Ovary (tissue), 7 donors: ENCODE measurements at regions not wholly inside any gene's neighbourhood (a gene's known extent, or its start where the extent isn't known, plus 50 kb on each side); places are given as distances from the start of the nearest gene placed in this dataset.

Experiments
- DNase-seq, 5 donors: peaks; one replicate each; pipeline ENCODE4 v3.0.0-alpha.2; 2019 to 2020
- H3K27ac ChIP-seq, 2 donors: fragments of 200-600 bp; one replicate each; pipeline versions ENCODE4 v1.5.1 to v1.8.0; 2019 to 2022
- H3K27me3 ChIP-seq: fragments of 200-600 bp; one replicate; pipeline ENCODE4 v1.8.0; 2022
- H3K36me3 ChIP-seq: fragments of 200-600 bp; sonication (generic); one replicate; pipeline ENCODE4 v1.5.1; 2019
- H3K4me1 ChIP-seq: one replicate; pipeline ENCODE4 v1.8.1; 2013; ENCODE audit warnings: mild to moderate bottlenecking, moderate library complexity; ENCODE audit not compliant: insufficient read depth
- H3K4me3 ChIP-seq: fragments of 200-600 bp; sonication (generic); one replicate; pipeline ENCODE4 v1.5.1; 2017
- H3K9me3 ChIP-seq, 2 donors: fragments of 200-600 bp in 1 of 2; sonication (generic) in 1 of 2; one replicate each; pipeline versions ENCODE4 v1.5.1 to v1.8.1; 2013 to 2019; ENCODE audit warnings: mild to moderate bottlenecking in 1 of 2, moderate library complexity in 1 of 2
- EP300 ChIP-seq: sonication (generic); formaldehyde crosslinking; IDR thresholded peaks from one replicate; pipeline ENCODE4 v1.6.1; 2017; ENCODE audit warnings: antibody characterized with exemption
- POLR2A ChIP-seq: fragments of 450-650 bp; IDR thresholded peaks from one replicate; pipeline ENCODE4 v1.6.1; 2017; ENCODE audit warnings: antibody characterized with exemption, mild to moderate bottlenecking, moderate library complexity
- WGBS, 3 donors: extraction: QIAGEN DNeasy Blood & Tissue Kit in 1 of 3; methylation state at CpG; one replicate each; pipeline versions ENCODE4 v1.1.5 to v1.1.7; 2013 to 2017; 5-methylcytosine and 5-hydroxymethylcytosine counted together
- intact Hi-C, 4 donors: fragments of 100-400 bp; cut with DNase I; formaldehyde crosslinking; loops; one replicate each; pipeline versions ENCODE4 v1.11.0 to v1.15.1; 2022 to 2023
- TF ChIP-seq, protein P1 (sequence below), 3 donors: fragments of 450-650 bp in 2 of 3; fragments of 200-600 bp in 1 of 3; IDR thresholded peaks; one replicate each; pipeline versions ENCODE4 v1.5.1 to v1.8.0; 2016 to 2022; ENCODE audit warnings: antibody characterized with exemption in 3 of 3, mild to moderate bottlenecking in 1 of 3
- donor health status: DM: no; HTN: no; CAD: no; lungs with moderate emphysema.
- donor health status: DM: no; HTN: no; CAD: no.
- donor health status: Bipolar disorder and iron deficiency.
- donor health status: DM: no; HTN: no; CAD: no.
- donor health status: DM: yes; HTN: yes; CAD: no.

DNA sequence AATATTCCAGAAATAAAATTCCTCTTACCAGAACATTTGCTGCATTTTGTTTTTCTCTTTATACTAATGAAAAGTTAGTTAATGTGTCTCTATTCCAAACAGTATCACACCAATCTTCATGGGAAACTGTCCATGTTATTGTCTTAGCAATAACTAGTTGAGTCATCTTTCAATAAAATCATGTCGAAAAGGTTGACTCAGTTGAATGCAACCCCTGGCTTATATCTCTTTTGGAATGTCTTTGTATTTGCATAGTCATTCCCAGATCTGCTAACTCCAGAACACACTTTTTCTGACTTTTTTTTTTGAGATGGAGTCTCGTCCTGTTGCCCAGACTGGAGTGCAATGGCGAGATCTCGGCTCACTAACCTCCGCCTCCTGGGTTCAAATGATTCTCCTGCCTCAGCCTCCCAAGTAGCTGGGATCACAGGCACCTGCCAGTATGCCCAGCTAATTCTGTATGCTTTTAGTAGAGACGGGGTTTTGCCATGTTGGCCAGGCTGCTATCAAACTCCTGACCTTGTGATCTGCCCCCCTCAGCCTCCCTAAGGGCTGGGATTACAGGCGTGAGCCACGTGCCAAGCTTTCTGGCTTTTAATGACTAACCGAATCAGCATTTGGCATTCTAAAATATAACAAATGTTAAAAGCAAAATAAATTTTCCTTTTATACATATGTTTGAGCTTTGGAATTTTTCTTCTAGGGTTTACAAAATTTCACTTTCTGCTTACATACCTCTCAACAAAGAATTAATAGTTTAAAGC is 133.2 kb upstream of the GULP1 start:
- intact Hi-C loops = no loop called here
- Histone ChIP-seq H3K4me3 (no peak overlapping the region), H3K36me3 (no peaks in the 10 kb centered on the region), H3K27ac (no peak overlapping the region), H3K27me3 (no peaks in the 10 kb centered on the region), H3K4me1 (no peaks in the 10 kb centered on the region), H3K9me3 (no peaks in the 10 kb centered on the region)
- DNase-seq = no peak
- TF ChIP-seq, protein P1, sequence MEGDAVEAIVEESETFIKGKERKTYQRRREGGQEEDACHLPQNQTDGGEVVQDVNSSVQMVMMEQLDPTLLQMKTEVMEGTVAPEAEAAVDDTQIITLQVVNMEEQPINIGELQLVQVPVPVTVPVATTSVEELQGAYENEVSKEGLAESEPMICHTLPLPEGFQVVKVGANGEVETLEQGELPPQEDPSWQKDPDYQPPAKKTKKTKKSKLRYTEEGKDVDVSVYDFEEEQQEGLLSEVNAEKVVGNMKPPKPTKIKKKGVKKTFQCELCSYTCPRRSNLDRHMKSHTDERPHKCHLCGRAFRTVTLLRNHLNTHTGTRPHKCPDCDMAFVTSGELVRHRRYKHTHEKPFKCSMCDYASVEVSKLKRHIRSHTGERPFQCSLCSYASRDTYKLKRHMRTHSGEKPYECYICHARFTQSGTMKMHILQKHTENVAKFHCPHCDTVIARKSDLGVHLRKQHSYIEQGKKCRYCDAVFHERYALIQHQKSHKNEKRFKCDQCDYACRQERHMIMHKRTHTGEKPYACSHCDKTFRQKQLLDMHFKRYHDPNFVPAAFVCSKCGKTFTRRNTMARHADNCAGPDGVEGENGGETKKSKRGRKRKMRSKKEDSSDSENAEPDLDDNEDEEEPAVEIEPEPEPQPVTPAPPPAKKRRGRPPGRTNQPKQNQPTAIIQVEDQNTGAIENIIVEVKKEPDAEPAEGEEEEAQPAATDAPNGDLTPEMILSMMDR (IDR thresholded peaks at IDR 0.05) = no peak
- TF ChIP-seq POLR2A (no peak), EP300 (no peak)
- 44 to 55% (median 46%) methylated on average over 9 of the region's 9 CpGs for WGBS, 3 donors

DNA sequence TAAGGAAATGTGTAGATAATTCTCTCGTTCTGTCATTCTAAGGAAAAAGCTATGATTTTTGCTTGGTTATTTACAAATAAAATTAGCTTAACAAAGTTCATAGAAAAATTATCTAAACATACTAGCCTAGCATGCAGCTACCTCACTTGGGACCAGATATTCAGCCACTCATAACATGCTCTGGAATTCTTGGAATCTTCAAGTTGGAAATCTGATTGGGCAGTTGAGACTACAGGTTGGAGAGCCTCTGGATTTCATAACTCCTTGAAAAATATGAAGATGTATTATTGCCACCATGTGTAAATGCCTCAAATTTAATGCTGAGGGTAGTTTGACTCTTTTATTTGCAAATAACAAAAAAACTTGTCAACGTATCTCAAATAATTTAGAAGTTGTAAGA is 132.2 kb upstream of the GULP1 start:
- Histone ChIP-seq H3K4me1 (no peaks in the 10 kb centered on the region), H3K27me3 (no peaks in the 10 kb centered on the region), H3K9me3 (no peaks in the 10 kb centered on the region), H3K4me3 (no peak overlapping the region), H3K36me3 (no peaks in the 10 kb centered on the region), H3K27ac (no peak overlapping the region)
- DNase-seq = no peak
- 91 to 95% (median 94%) methylated on average over 2 of the region's 2 CpGs for WGBS, 3 donors
- no peak for TF ChIP-seq POLR2A
- TF ChIP-seq, protein P1 (IDR thresholded peaks at IDR 0.05) = no peak
- intact Hi-C loops = no loop called here

DNA sequence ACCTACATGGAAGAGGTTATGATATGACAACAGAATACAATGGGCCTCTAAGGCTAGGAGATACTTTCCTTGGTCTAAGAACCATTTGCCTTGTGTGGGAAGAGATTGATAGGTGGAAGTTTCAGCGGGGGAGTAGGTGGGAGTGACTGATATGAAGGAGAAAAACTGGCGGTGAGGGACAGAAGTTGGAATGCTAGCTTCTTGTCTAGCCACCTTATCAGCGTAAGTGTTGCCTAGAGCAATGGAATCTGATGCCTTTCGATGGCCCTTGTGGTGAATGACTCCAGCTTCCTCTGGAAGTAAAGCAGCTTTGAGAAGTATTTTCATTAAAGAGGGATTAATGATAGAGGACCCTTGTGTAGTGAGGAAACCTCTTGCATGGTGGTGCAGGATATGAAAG is 121.3 kb upstream of the GULP1 start:
- TF ChIP-seq EP300 (no peak), POLR2A (no peak)
- TF ChIP-seq, protein P1 (IDR thresholded peaks at IDR 0.05) = no peak
- no peaks in the 10 kb centered on the region for H3K4me1 ChIP-seq
- no peaks in the 10 kb centered on the region for H3K27me3 ChIP-seq
- no peak for DNase-seq
- no peaks in the 10 kb centered on the region for H3K36me3 ChIP-seq
- 81 to 89% (median 83%) methylated on average over 4 of the region's 4 CpGs for WGBS, 3 donors
- intact Hi-C loops = no loop called here
- H3K9me3 ChIP-seq = no peaks in the 10 kb centered on the region
- no peak overlapping the region for H3K27ac ChIP-seq
- no peak overlapping the region for H3K4me3 ChIP-seq

DNA sequence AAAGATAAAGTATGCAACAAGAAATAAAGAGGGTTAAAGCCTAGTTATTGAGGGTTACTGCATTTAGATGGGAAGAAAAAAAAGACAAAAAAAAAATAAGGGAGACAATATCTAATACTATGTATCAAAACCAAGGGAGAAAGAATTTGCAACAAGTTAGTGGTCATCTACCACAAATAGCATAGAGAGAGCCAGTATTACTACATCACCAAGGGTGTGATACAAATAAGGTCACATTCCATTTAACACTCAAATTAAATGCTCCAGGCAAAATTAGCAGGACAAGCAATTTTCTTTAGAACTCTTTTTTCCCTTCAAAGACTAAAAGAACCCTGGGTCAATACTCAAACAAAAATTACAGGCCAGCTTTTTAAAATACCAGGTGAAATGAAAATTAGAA is 115.1 kb upstream of the GULP1 start:
- H3K27me3 ChIP-seq = no peaks in the 10 kb centered on the region
- no peak for TF ChIP-seq POLR2A
- no peak for TF ChIP-seq EP300
- TF ChIP-seq, protein P1 (IDR thresholded peaks at IDR 0.05) = no peak

More for the DNA sequence above, 115.1 kb upstream of the GULP1 start:
- DNase-seq = no peak
- Histone ChIP-seq H3K9me3 (no peaks in the 10 kb centered on the region), H3K4me3 (no peak overlapping the region), H3K36me3 (no peaks in the 10 kb centered on the region), H3K4me1 (no peaks in the 10 kb centered on the region), H3K27ac (no peak overlapping the region)
- intact Hi-C loops = no loop called here
